ENCODE measurements at regions not wholly inside any gene's neighbourhood (a gene's known extent, or its start where the extent isn't known, plus 50 kb on each side); places are given as distances from the start of the nearest gene placed in this dataset.

- no peak for DNase-seq
Measured at GRCh38 chr17:33481652-33482051, 188.6 kb upstream of the ASIC2 start.

GRCh38 chr17:33482636-33483035 lies 189.5 kb upstream of the ASIC2 start:
- no peak for DNase-seq

- DNase-seq, result no peak
Measured at GRCh38 chr17:33484559-33484958, 191.5 kb upstream of the ASIC2 start.

GRCh38 chr17:33486135-33486885 lies 193.2 kb upstream of the ASIC2 start:
- no peak for DNase-seq

- no peak for DNase-seq
Measured at GRCh38 chr17:33487187-33487879, 194.2 kb upstream of the ASIC2 start.

- no peak for DNase-seq
Measured at GRCh38 chr17:33491871-33492481, 198.9 kb upstream of the ASIC2 start.

GRCh38 chr17:33492731-33493265 lies 199.7 kb upstream of the ASIC2 start:
- no peak for DNase-seq

GRCh38 chr17:33493566-33493965 lies 200.5 kb upstream of the ASIC2 start:
- no peak for DNase-seq

GRCh38 chr17:33494151-33494550 lies 201.1 kb upstream of the ASIC2 start:
- DNase-seq, result no peak

GRCh38 chr17:33497623-33498022 lies 204.5 kb upstream of the ASIC2 start:
- DNase-seq, result no peak

GRCh38 chr17:33498069-33498468 lies 205.0 kb upstream of the ASIC2 start:
- no peak for DNase-seq

GRCh38 chr17:33499040-33499439 lies 205.9 kb upstream of the ASIC2 start:
- DNase-seq, result no peak

- no peak for DNase-seq
Measured at GRCh38 chr17:33500151-33500550, 207.1 kb upstream of the ASIC2 start.

GRCh38 chr17:33501185-33501584 lies 208.1 kb upstream of the ASIC2 start:
- DNase-seq, result no peak

- DNase-seq, result no peak
Measured at GRCh38 chr17:33504571-33504970, 211.5 kb upstream of the ASIC2 start.

- DNase-seq, result no peak
Measured at GRCh38 chr17:33506889-33507650, 214.0 kb upstream of the ASIC2 start.

- DNase-seq, result no peak
Measured at GRCh38 chr17:33508215-33508614, 215.1 kb upstream of the ASIC2 start.

GRCh38 chr17:33509331-33509730 lies 216.2 kb upstream of the ASIC2 start:
- DNase-seq, result no peak

GRCh38 chr17:33511670-33512069 lies 218.6 kb upstream of the ASIC2 start:
- DNase-seq, result no peak

GRCh38 chr17:33512113-33512512 lies 219.0 kb upstream of the ASIC2 start:
- DNase-seq, result no peak

- no peak for DNase-seq
Measured at GRCh38 chr17:33513769-33514168, 220.7 kb upstream of the ASIC2 start.

- no peak for DNase-seq
Measured at GRCh38 chr17:33514369-33514768, 221.3 kb upstream of the ASIC2 start.

GRCh38 chr17:33515974-33516373 lies 222.9 kb upstream of the ASIC2 start:
- DNase-seq, result no peak

Measured in SW 1271 (cell line).